Activated B cell treated with CpG ODN at 0.5 μM for 24 hours (primary cell): ENCODE measurements at regions not wholly inside any gene's neighbourhood (a gene's known extent, or its start where the extent isn't known, plus 50 kb on each side); places are given as distances from the start of the nearest gene placed in this dataset.

ENCODE experiments used
- ATAC-seq: fragments of 200-7000 bp; cut with Tn5 transposase; one replicate; pipeline ENCODE4 v1.10.0; 2021; ENCODE audit warnings: low read depth, mild to moderate bottlenecking, moderate library complexity
- CTCF ChIA-PET: fragments of 350-600 bp; sonication (Branson Sonifier 250); formaldehyde crosslinking; loops from one replicate; lab custom pipeline; 2021; ENCODE audit warnings: antibody characterized with exemption; lab: Charles Lee
- POLR2A ChIA-PET: fragments of 350-600 bp; sonication (Branson Sonifier 250); formaldehyde crosslinking; loops from one replicate; lab custom pipeline; 2021; ENCODE audit warnings: antibody characterized with exemption; lab: Charles Lee
- DNase-seq: peaks from one replicate; pipeline ENCODE4 v3.0.0; 2022
- H3K27ac Mint-ChIP-seq: one replicate; pipeline ENCODE4 v1.8.0; 2020; ENCODE audit warnings: mixed read lengths
- H3K27me3 Mint-ChIP-seq: one replicate; pipeline ENCODE4 v1.8.0; 2021; ENCODE audit warnings: mixed read lengths
- H3K36me3 Mint-ChIP-seq: one replicate; pipeline ENCODE4 v1.8.0; 2021; ENCODE audit warnings: low read depth, mixed read lengths
- H3K4me1 Mint-ChIP-seq: one replicate; pipeline ENCODE4 v1.8.0; 2021; ENCODE audit warnings: mixed read lengths
- H3K4me3 Mint-ChIP-seq: one replicate; pipeline ENCODE4 v1.8.0; 2020; ENCODE audit warnings: mild to moderate bottlenecking, mixed read lengths
- H3K9me3 Mint-ChIP-seq: one replicate; pipeline ENCODE4 v1.8.0; 2020; ENCODE audit warnings: mixed read lengths
- intact Hi-C: fragments of 100-400 bp; cut with micrococcal nuclease; formaldehyde crosslinking; loops from one replicate; pipeline ENCODE4 v1.15.1; 2024
- TF ChIP-seq, protein P1 (sequence below): fragments of 200-600 bp; IDR thresholded peaks from one replicate; pipeline ENCODE4 v1.8.0; 2022; ENCODE audit warnings: antibody characterized with exemption, mild to moderate bottlenecking

DNA sequence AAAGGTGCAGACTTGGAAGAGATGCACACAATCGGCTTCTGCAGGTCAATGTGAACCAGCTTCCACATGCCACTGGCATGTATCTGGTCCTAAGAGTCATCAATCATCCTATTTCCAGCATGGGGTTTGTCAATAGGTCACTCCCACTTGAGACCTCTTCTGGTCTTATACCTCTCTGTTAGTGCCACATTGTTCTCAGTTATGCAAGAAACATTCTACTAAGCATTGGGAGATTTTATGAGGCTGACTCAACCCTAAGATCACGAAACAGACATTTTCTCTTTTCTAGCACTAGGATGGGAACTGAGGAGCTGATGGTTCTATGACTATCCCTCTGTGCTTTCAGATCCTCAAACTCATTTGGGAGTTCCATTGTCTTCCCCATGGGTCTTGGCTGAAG lies 581.5 kb upstream of the KLF12 start:
- intact Hi-C loops: no loop called here
- peaks cover 2% of the 10 kb centered on the region for H3K27me3 Mint-ChIP-seq
- H3K36me3 Mint-ChIP-seq: no peaks in the 10 kb centered on the region
- no peaks in the 10 kb centered on the region for H3K9me3 Mint-ChIP-seq
- no peak for ATAC-seq
- ChIA-PET POLR2A (no interaction called here), CTCF (interaction anchor here (1.0 kb wide), 1 partner anchor 17 kb away, joined by 3 read pairs; no protein-coding TSS in a partner anchor)
- H3K4me1 Mint-ChIP-seq: no peaks in the 10 kb centered on the region
- DNase-seq: no peak
- H3K4me3 Mint-ChIP-seq: no peak overlapping the region
- no peak overlapping the region for H3K27ac Mint-ChIP-seq
- TF ChIP-seq, protein P1, sequence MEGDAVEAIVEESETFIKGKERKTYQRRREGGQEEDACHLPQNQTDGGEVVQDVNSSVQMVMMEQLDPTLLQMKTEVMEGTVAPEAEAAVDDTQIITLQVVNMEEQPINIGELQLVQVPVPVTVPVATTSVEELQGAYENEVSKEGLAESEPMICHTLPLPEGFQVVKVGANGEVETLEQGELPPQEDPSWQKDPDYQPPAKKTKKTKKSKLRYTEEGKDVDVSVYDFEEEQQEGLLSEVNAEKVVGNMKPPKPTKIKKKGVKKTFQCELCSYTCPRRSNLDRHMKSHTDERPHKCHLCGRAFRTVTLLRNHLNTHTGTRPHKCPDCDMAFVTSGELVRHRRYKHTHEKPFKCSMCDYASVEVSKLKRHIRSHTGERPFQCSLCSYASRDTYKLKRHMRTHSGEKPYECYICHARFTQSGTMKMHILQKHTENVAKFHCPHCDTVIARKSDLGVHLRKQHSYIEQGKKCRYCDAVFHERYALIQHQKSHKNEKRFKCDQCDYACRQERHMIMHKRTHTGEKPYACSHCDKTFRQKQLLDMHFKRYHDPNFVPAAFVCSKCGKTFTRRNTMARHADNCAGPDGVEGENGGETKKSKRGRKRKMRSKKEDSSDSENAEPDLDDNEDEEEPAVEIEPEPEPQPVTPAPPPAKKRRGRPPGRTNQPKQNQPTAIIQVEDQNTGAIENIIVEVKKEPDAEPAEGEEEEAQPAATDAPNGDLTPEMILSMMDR: no peak

- DNase-seq (no peak), ATAC-seq (no peak)
- Mint-ChIP-seq H3K36me3 (no peaks in the 10 kb centered on the region), H3K27ac (no peak overlapping the region), H3K27me3 (no peaks in the 10 kb centered on the region), H3K4me1 (no peaks in the 10 kb centered on the region), H3K9me3 (no peaks in the 10 kb centered on the region), H3K4me3 (no peak overlapping the region)
- intact Hi-C loops: no loop called here
- TF ChIP-seq, protein P1: no peak
- CTCF ChIA-PET: no interaction called here
- POLR2A ChIA-PET: no interaction called here
Measured at GRCh38 chr13:74710006-74710405, 575.8 kb upstream of the KLF12 start.

- Mint-ChIP-seq H3K36me3 (no peaks in the 10 kb centered on the region), H3K4me1 (no peaks in the 10 kb centered on the region), H3K9me3 (no peaks in the 10 kb centered on the region), H3K27me3 (no peaks in the 10 kb centered on the region), H3K27ac (no peak overlapping the region), H3K4me3 (no peak overlapping the region)
- TF ChIP-seq, protein P1: no peak
- POLR2A ChIA-PET: no interaction called here
- CTCF ChIA-PET: no interaction called here
- ATAC-seq (no peak), DNase-seq (no peak)
- intact Hi-C loops: no loop called here
Measured at GRCh38 chr13:74709226-74709625, 575.0 kb upstream of the KLF12 start.

- ChIA-PET CTCF (no interaction called here), POLR2A (no interaction called here)
- H3K4me1 Mint-ChIP-seq: no peaks in the 10 kb centered on the region
- TF ChIP-seq, protein P1: no peak
- H3K27ac Mint-ChIP-seq: no peak overlapping the region
- no peaks in the 10 kb centered on the region for H3K36me3 Mint-ChIP-seq
- DNase-seq: no peak
- no peaks in the 10 kb centered on the region for H3K9me3 Mint-ChIP-seq
- no peaks in the 10 kb centered on the region for H3K27me3 Mint-ChIP-seq
- H3K4me3 Mint-ChIP-seq: no peak overlapping the region
- intact Hi-C loops: no loop called here
- no peak for ATAC-seq
Measured at GRCh38 chr13:74708629-74709028, 574.4 kb upstream of the KLF12 start.

DNA sequence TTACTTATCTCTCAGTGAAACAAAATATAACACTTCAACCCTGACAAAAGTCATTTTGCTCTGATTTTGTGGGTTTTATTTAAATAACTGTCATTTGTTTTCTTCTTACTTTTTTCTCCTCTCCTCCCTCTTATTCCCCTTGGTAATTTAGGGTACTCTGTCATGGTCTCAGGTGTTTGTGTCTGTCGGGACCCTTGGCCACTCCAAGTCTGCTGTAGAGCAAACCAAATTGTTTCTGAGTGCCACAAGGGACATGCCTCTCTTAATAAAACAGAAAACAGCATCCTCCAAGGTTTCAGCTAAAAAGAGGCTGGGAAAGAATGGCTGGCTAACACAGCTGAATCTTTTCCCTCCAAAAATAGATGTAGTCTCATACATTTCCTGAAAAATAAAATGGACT lies 573.1 kb upstream of the KLF12 start:
- no peak overlapping the region for H3K27ac Mint-ChIP-seq
- no peaks in the 10 kb centered on the region for H3K36me3 Mint-ChIP-seq

More for the DNA sequence above, 573.1 kb upstream of the KLF12 start:
- Mint-ChIP-seq H3K4me1 (no peaks in the 10 kb centered on the region), H3K9me3 (no peaks in the 10 kb centered on the region), H3K4me3 (no peak overlapping the region), H3K27me3 (no peaks in the 10 kb centered on the region)
- no peak for DNase-seq
- intact Hi-C loops: no loop called here
- ATAC-seq: no peak
- POLR2A ChIA-PET: no interaction called here
- CTCF ChIA-PET: no interaction called here
- TF ChIP-seq, protein P1: no peak
